Neural cell (in vitro differentiated cells): ENCODE measurements at regions not wholly inside any gene's neighbourhood (a gene's known extent, or its start where the extent isn't known, plus 50 kb on each side); places are given as distances from the start of the nearest gene placed in this dataset.

Experiments
- H2AFZ ChIP-seq: fragments of 200-600, 300-800 bp; sonication (generic), shearing (Covaris generic); 2 replicates; pipeline ENCODE4 v1.6.0; 2014; ENCODE audit warnings: low read depth, mild to moderate bottlenecking, antibody characterized with exemption, low read length, moderate library complexity
- H3F3A ChIP-seq: fragments of 200-600 bp; shearing (Covaris generic); 2 replicates; pipeline ENCODE4 v1.6.1; 2016; ENCODE audit warnings: mild to moderate bottlenecking, moderate library complexity, mixed read lengths, antibody characterized with exemption, low read length; ENCODE audit not compliant: insufficient read depth, poor library complexity, severe bottlenecking
- H3K27ac ChIP-seq: fragments of 200-600, 300-800 bp; sonication (generic), shearing (Covaris generic); 2 replicates; pipeline ENCODE4 v1.5.1; 2014; ENCODE audit warnings: mild to moderate bottlenecking, low read length, moderate library complexity
- H3K27me3 ChIP-seq: fragments of 300-800, 200-600 bp; sonication (generic), shearing (Covaris generic); 2 replicates; pipeline ENCODE4 v1.6.0; 2014; ENCODE audit warnings: mild to moderate bottlenecking, low read depth, low read length, moderate library complexity; ENCODE audit not compliant: insufficient read depth
- H3K36me3 ChIP-seq: fragments of 300-800, 200-600 bp; sonication (generic), shearing (Covaris generic); 2 replicates; pipeline ENCODE4 v1.5.1; 2014; ENCODE audit warnings: mild to moderate bottlenecking, antibody characterized with exemption, low read length, moderate library complexity; ENCODE audit not compliant: insufficient read depth
- H3K4me2 ChIP-seq: fragments of 300-800, 200-600 bp; sonication (generic), shearing (Covaris generic); 2 replicates; pipeline ENCODE4 v1.6.0; 2014; ENCODE audit warnings: mild to moderate bottlenecking, low read length
- H3K4me3 ChIP-seq: fragments of 300-800, 200-600 bp; sonication (generic), shearing (Covaris generic); 2 replicates; pipeline ENCODE4 v1.5.1; 2014; ENCODE audit warnings: mild to moderate bottlenecking, low read length, moderate library complexity
- H3K79me2 ChIP-seq: fragments of 200-600 bp; shearing (Covaris generic); replicated peaks from 2 replicates; pipeline ENCODE4 v1.6.0; 2014; ENCODE audit warnings: mild to moderate bottlenecking, low read length, moderate library complexity; ENCODE audit not compliant: insufficient read depth
- H3K9ac ChIP-seq: fragments of 300-800, 200-600 bp; sonication (generic), shearing (Covaris generic); 2 replicates; pipeline ENCODE4 v1.6.1; 2016; ENCODE audit warnings: mild to moderate bottlenecking, low read length, mixed read lengths
- H3K9me2 ChIP-seq: fragments of 200-600 bp; shearing (Covaris generic); 2 replicates; pipeline ENCODE4 v1.6.1; 2016; ENCODE audit warnings: mild to moderate bottlenecking, low read length, mixed read lengths; ENCODE audit not compliant: insufficient read depth
- H3K9me3 ChIP-seq: fragments of 200-600, 300-800 bp; sonication (generic), shearing (Covaris generic); 2 replicates; pipeline ENCODE4 v1.6.1; 2016; ENCODE audit warnings: mild to moderate bottlenecking, mixed run types, low read length, moderate library complexity, mixed read lengths
- H4K20me1 ChIP-seq: fragments of 200-600 bp; shearing (Covaris generic); 2 replicates; pipeline ENCODE4 v1.6.1; 2016; ENCODE audit warnings: mild to moderate bottlenecking, mixed run types; ENCODE audit not compliant: insufficient read depth
- EP300 ChIP-seq: fragments of 450-650 bp; conservative IDR thresholded peaks from 2 replicates; pipeline ENCODE4 v1.6.1; 2014; ENCODE audit warnings: antibody characterized with exemption, mild to moderate bottlenecking, moderate library complexity; ENCODE audit not compliant: poor library complexity, severe bottlenecking
- EZH2 ChIP-seq: fragments of 200-600, 300-800 bp; shearing (Covaris generic), sonication (generic); IDR thresholded peaks from 2 replicates; pipeline ENCODE4 v1.6.1; 2014; ENCODE audit warnings: antibody characterized with exemption, low read length, borderline replicate concordance, mild to moderate bottlenecking; ENCODE audit not compliant: insufficient read depth, poor library complexity, severe bottlenecking
- MXI1 ChIP-seq: fragments of 450-650 bp; conservative IDR thresholded peaks from 2 replicates; pipeline ENCODE4 v1.6.1; 2014; ENCODE audit warnings: antibody characterized with exemption, mild to moderate bottlenecking; ENCODE audit not compliant: poor library complexity, severe bottlenecking
- POLR2AphosphoS5 ChIP-seq: IDR thresholded peaks from 2 replicates; pipeline ENCODE4 v1.6.1; 2012
- RAD21 ChIP-seq: fragments of 450-650 bp; conservative IDR thresholded peaks from 2 replicates; pipeline ENCODE4 v1.6.1; 2014; ENCODE audit warnings: antibody characterized with exemption, mild to moderate bottlenecking, moderate library complexity
- SMC3 ChIP-seq: fragments of 450-650 bp; conservative IDR thresholded peaks from 2 replicates; pipeline ENCODE4 v1.6.1; 2014; ENCODE audit warnings: antibody characterized with exemption, mild to moderate bottlenecking, moderate library complexity; ENCODE audit not compliant: poor library complexity
- TAF1 ChIP-seq: IDR thresholded peaks from 2 replicates; pipeline ENCODE4 v1.6.1; 2012; ENCODE audit warnings: low read depth
- TF ChIP-seq, protein P1 (sequence below): fragments of 450-650 bp; IDR thresholded peaks from 2 replicates; pipeline ENCODE4 v1.5.1; 2014; ENCODE audit warnings: antibody characterized with exemption, mild to moderate bottlenecking, moderate library complexity; ENCODE audit not compliant: poor library complexity, severe bottlenecking
- TF ChIP-seq, protein P2 (sequence below): IDR thresholded peaks from 2 replicates; pipeline ENCODE4 v1.6.1; 2012; ENCODE audit warnings: borderline replicate concordance

DNA sequence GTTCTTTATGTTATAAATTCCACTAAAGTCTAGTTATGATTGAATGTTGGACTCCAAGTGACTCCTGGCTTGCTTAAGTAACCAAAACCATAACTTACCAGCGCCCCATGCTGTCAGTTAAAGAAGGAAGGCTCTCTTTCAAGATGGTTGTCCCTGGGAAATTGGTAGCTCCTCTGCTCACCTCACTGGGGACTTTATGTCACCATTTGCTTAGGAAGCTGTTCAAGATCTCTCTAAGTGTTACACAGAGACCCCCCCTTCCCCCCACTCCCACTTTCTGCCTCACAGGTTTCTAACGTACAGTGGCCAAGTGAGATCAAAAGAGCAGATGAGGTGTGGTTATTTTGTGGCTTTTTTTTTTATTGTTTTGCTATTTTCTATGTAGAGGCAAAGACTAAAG lies 301.8 kb downstream of the AASDHPPT start:
- Histone ChIP-seq H3K9ac (no peak overlapping the region), H3K27me3 (no peaks in the 10 kb centered on the region), H2AFZ (no peak overlapping the region), H3K79me2 (no peaks in the 10 kb centered on the region), H4K20me1 (no peaks in the 10 kb centered on the region), H3K4me3 (no peak overlapping the region), H3K9me2 (no peaks in the 10 kb centered on the region), H3K27ac (no peak overlapping the region), H3F3A (no peaks in the 10 kb centered on the region), H3K9me3 (no peaks in the 10 kb centered on the region), H3K4me2 (no peak overlapping the region), H3K36me3 (no peaks in the 10 kb centered on the region)
- TF ChIP-seq, protein P1, sequence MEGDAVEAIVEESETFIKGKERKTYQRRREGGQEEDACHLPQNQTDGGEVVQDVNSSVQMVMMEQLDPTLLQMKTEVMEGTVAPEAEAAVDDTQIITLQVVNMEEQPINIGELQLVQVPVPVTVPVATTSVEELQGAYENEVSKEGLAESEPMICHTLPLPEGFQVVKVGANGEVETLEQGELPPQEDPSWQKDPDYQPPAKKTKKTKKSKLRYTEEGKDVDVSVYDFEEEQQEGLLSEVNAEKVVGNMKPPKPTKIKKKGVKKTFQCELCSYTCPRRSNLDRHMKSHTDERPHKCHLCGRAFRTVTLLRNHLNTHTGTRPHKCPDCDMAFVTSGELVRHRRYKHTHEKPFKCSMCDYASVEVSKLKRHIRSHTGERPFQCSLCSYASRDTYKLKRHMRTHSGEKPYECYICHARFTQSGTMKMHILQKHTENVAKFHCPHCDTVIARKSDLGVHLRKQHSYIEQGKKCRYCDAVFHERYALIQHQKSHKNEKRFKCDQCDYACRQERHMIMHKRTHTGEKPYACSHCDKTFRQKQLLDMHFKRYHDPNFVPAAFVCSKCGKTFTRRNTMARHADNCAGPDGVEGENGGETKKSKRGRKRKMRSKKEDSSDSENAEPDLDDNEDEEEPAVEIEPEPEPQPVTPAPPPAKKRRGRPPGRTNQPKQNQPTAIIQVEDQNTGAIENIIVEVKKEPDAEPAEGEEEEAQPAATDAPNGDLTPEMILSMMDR = no peak
- TF ChIP-seq RAD21 (no peak), SMC3 (no peak), EZH2 (no peak), MXI1 (no peak), EP300 (no peak), TAF1 (no peak), POLR2AphosphoS5 (no peak)
- TF ChIP-seq, protein P2, sequence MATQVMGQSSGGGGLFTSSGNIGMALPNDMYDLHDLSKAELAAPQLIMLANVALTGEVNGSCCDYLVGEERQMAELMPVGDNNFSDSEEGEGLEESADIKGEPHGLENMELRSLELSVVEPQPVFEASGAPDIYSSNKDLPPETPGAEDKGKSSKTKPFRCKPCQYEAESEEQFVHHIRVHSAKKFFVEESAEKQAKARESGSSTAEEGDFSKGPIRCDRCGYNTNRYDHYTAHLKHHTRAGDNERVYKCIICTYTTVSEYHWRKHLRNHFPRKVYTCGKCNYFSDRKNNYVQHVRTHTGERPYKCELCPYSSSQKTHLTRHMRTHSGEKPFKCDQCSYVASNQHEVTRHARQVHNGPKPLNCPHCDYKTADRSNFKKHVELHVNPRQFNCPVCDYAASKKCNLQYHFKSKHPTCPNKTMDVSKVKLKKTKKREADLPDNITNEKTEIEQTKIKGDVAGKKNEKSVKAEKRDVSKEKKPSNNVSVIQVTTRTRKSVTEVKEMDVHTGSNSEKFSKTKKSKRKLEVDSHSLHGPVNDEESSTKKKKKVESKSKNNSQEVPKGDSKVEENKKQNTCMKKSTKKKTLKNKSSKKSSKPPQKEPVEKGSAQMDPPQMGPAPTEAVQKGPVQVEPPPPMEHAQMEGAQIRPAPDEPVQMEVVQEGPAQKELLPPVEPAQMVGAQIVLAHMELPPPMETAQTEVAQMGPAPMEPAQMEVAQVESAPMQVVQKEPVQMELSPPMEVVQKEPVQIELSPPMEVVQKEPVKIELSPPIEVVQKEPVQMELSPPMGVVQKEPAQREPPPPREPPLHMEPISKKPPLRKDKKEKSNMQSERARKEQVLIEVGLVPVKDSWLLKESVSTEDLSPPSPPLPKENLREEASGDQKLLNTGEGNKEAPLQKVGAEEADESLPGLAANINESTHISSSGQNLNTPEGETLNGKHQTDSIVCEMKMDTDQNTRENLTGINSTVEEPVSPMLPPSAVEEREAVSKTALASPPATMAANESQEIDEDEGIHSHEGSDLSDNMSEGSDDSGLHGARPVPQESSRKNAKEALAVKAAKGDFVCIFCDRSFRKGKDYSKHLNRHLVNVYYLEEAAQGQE = no peak

DNA sequence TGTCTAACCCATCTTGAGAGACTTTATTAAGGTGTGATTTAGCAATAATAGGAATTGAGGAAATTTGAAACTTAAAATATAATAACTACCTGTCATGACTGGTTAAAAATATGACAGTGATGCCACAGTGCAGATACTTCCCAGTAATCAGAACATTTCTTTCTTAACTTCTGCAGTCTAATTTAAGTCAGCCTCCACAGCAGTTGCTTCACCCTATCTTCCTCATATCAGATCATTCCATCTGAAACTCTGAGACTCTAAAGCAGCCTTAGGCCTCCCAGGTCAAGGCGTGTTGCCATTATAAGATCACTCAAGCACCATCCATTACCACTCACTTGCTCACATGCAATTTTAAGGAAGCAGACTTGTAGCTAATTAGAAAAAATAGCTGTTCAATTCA lies 302.2 kb downstream of the AASDHPPT start:
- TF ChIP-seq EP300 = no peak
- no peak for TF ChIP-seq EZH2
- TF ChIP-seq, protein P2 = no peak
- no peak for TF ChIP-seq RAD21
- TF ChIP-seq TAF1 = no peak
- no peak for TF ChIP-seq SMC3
- TF ChIP-seq MXI1 = no peak
- TF ChIP-seq, protein P1 = no peak
- no peak for TF ChIP-seq POLR2AphosphoS5
- no peak overlapping the region for H3K9ac ChIP-seq
- H3K27me3 ChIP-seq = no peaks in the 10 kb centered on the region
- H3K36me3 ChIP-seq = no peaks in the 10 kb centered on the region
- H3K4me2 ChIP-seq = no peak overlapping the region
- H2AFZ ChIP-seq = no peak overlapping the region
- no peaks in the 10 kb centered on the region for H3K9me2 ChIP-seq
- H3K4me3 ChIP-seq = no peak overlapping the region
- no peak overlapping the region for H3K27ac ChIP-seq
- H3K79me2 ChIP-seq = no peaks in the 10 kb centered on the region
- no peaks in the 10 kb centered on the region for H3F3A ChIP-seq
- H4K20me1 ChIP-seq = no peaks in the 10 kb centered on the region
- H3K9me3 ChIP-seq = no peaks in the 10 kb centered on the region
